Activated T-helper 2 cell treated with anti-CD3 and anti-CD28 coated beads, Interferon-gamma antibody, Interleukin-2, Interleukin-4, amounts not matched to agents 10 μg/mL and 5 μg/mL and 100 μg/mL, durations not matched to agents 14 hours and 24 hours and 36 hours (primary cell): ENCODE measurements at regions not wholly inside any gene's neighbourhood (a gene's known extent, or its start where the extent isn't known, plus 50 kb on each side); places are given as distances from the start of the nearest gene placed in this dataset.

Experiments used
- DNase-seq: peaks from one replicate; pipeline ENCODE4 v3.0.0; 2021; ENCODE audit warnings: low spot score
- H3K27ac Mint-ChIP-seq: one replicate; pipeline ENCODE4 v1.8.0; 2021; ENCODE audit warnings: mixed read lengths
- H3K27me3 Mint-ChIP-seq: one replicate; pipeline ENCODE4 v1.8.0; 2021; ENCODE audit warnings: low read depth, mixed read lengths
- H3K36me3 Mint-ChIP-seq: one replicate; pipeline ENCODE4 v1.8.0; 2021; ENCODE audit warnings: low read depth, mixed read lengths
- H3K4me1 Mint-ChIP-seq: one replicate; pipeline ENCODE4 v1.8.0; 2021; ENCODE audit warnings: low read depth, mixed read lengths
- H3K4me3 Mint-ChIP-seq: one replicate; pipeline ENCODE4 v1.8.0; 2021; ENCODE audit warnings: low read depth, mild to moderate bottlenecking, moderate library complexity, mixed read lengths
- H3K9me3 Mint-ChIP-seq: one replicate; pipeline ENCODE4 v1.8.0; 2021; ENCODE audit warnings: mixed read lengths
- intact Hi-C: fragments of 100-400 bp; cut with micrococcal nuclease; formaldehyde crosslinking; loops from one replicate; pipeline ENCODE4 v1.15.1; 2023

DNA sequence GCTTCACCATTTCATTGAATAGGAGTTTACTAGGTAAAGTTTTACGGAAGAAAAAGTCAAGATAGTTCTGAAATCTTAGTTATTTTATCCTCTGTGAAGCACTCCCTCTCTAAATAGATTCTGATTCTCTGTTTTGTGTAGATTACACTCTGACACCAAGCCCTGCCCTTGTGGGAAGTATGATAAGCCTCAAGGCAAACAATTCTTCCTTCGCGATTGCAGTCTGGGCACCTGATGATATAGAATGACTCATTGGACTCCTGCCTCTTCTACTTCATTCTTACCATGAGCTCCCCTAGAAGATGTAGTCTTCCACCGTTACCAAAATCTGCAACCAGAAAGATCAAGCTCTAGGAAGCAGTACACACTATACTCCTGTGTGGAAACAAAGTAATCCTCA lies 626.9 kb upstream of the PTGER4 start:
- no peaks in the 10 kb centered on the region for H3K36me3 Mint-ChIP-seq
- no peaks in the 10 kb centered on the region for H3K27me3 Mint-ChIP-seq
- peaks cover 6% of the 10 kb centered on the region for H3K4me1 Mint-ChIP-seq
- H3K4me3 Mint-ChIP-seq: no peak overlapping the region
- intact Hi-C loops: no loop called here
- no peak overlapping the region for H3K27ac Mint-ChIP-seq
- DNase-seq: no peak
- peaks cover under 1% of the 10 kb centered on the region for H3K9me3 Mint-ChIP-seq

DNA sequence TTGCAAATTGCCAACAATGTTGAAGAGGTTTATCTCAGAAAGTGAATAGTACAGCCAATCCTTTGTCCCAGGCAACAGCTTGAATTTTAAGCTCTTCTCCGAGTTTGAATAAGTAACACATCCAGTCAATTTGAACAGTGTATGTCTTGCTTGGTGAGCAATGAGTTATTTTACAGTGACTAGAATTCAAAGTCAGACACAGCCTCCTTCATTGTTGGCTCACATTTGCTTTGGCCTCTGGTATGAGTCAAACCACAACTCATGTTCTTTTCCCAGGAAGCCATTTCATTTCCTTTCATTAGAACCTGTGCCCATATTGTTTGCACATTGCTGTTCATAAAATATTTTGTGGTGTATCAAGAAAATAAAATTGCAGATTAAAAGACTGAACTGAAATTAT lies 622.0 kb upstream of the DAB2 start:
- Mint-ChIP-seq H3K36me3 (no peaks in the 10 kb centered on the region), H3K4me3 (no peak overlapping the region), H3K4me1 (peaks cover 12% of the 10 kb centered on the region), H3K27me3 (no peaks in the 10 kb centered on the region), H3K9me3 (peaks cover 11% of the 10 kb centered on the region), H3K27ac (no peak overlapping the region)
- intact Hi-C loops: no loop called here
- no peak for DNase-seq

DNA sequence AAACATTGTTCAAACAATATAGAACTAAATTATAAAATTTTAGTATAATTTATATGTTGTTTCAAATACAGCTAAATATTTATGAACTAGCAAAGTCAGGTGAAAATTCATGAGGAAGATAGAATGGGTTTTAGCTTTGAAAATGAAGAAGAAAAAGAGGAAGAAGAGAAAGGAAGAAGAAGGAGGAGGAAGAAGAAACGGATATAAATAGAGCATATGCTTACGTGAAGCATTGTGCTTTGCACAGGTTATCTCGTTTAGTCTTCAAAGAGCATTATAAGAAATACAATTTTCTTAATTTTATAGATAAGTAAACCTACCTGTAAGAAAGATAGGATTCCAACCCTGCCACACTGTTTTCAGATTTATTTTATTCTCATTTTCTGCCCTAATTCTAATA lies 620.6 kb upstream of the DAB2 start:
- Mint-ChIP-seq H3K36me3 (no peaks in the 10 kb centered on the region), H3K27me3 (no peaks in the 10 kb centered on the region), H3K4me3 (no peak overlapping the region), H3K4me1 (peaks cover 12% of the 10 kb centered on the region), H3K27ac (no peak overlapping the region), H3K9me3 (peaks cover 11% of the 10 kb centered on the region)
- intact Hi-C loops: no loop called here
- no peak for DNase-seq

DNA sequence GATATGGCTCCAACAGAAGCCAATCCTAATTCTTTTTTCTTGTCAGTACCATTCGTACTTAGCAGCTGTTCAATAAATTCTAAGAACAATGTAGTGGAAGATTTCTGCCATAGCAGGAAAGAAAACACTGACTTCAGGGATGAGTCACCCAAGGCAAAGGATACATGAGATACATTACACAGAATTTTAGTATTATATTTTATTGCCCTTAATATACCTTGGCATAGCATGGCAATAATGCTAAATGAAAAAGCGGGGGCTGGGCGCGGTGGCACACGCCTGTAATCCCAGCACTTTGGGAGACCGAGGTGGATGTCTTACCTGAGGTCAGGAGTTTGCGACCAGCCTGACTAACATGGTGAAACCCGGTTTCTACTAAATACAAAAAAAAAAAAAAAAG lies 619.1 kb upstream of the DAB2 start:
- Mint-ChIP-seq H3K4me3 (no peak overlapping the region), H3K9me3 (peaks cover 11% of the 10 kb centered on the region), H3K27ac (no peak overlapping the region), H3K27me3 (no peaks in the 10 kb centered on the region), H3K36me3 (no peaks in the 10 kb centered on the region), H3K4me1 (peaks cover 12% of the 10 kb centered on the region)
- intact Hi-C loops: no loop called here
- DNase-seq: no peak

DNA sequence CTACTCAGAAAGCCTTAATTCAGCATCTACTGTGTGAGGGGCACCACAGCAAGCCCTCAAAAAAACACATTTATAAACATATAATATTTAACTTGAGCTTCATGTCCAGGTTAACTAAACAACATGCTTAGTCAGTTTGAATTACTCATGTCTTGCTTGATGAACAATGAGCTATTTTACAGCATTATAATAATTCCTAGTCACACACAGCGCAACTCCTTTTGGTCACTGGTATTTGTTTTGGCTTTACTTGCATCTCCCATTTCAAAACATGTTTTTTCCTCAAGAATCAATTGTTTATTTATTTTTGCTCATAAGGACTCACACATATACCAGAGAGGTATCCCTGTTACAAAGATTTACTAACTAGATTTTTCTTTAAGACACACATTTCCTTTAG lies 616.7 kb upstream of the DAB2 start:
- Mint-ChIP-seq H3K36me3 (no peaks in the 10 kb centered on the region), H3K9me3 (peaks cover 3% of the 10 kb centered on the region), H3K4me1 (peaks cover 3% of the 10 kb centered on the region)

DNA sequence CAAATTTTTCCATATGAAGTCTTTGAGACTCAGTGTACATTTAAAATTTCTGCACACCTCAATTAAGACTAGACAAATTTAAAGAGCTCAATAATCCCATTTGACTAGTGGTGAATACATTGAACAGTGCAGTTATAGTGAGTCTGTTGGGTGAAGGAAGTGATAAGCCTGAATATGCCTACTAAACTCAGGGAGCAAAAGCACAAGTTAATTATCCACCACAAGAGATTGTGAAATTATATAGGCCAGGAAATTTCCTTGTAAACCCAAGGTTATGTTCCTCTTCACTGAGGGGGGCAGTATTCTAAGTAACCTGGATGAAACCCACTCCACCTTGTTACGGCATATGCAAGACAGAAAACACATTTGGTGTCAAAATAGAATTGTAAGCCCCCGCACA lies 612.9 kb upstream of the DAB2 start:
- H3K9me3 Mint-ChIP-seq: no peaks in the 10 kb centered on the region
- no peak for DNase-seq
- H3K27me3 Mint-ChIP-seq: no peaks in the 10 kb centered on the region
- H3K4me1 Mint-ChIP-seq: peaks cover 5% of the 10 kb centered on the region
- H3K4me3 Mint-ChIP-seq: no peak overlapping the region
- no peaks in the 10 kb centered on the region for H3K36me3 Mint-ChIP-seq
- no peak overlapping the region for H3K27ac Mint-ChIP-seq
- intact Hi-C loops: no loop called here

More for the DNA sequence above, 616.7 kb upstream of the DAB2 start:
- no peak overlapping the region for H3K4me3 Mint-ChIP-seq
- no peak for DNase-seq
- no peak overlapping the region for H3K27ac Mint-ChIP-seq
- no peaks in the 10 kb centered on the region for H3K27me3 Mint-ChIP-seq
- intact Hi-C loops: no loop called here

DNA sequence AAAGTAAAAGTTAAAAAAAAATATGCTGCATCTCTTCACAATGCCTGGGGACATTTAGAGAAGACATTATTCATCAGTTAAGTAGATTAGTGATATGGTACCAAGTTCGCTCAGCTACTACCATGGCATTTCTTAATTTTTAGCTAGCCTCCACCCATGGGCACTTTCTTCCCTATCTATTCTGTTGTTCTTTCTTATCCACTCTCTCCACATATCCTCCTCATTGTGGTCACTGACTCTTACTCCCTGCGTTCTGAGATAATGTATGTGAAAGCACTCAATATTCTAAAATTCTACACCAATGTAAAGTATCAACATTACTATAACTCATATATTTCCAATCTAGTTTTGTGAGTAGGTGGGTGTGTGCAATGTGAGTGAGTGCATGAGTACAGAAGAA lies 609.7 kb upstream of the DAB2 start:
- Mint-ChIP-seq H3K4me1 (peaks cover 8% of the 10 kb centered on the region), H3K27ac (no peak overlapping the region), H3K36me3 (no peaks in the 10 kb centered on the region), H3K9me3 (peaks cover 4% of the 10 kb centered on the region), H3K4me3 (no peak overlapping the region), H3K27me3 (no peaks in the 10 kb centered on the region)
- no peak for DNase-seq
- intact Hi-C loops: no loop called here

DNA sequence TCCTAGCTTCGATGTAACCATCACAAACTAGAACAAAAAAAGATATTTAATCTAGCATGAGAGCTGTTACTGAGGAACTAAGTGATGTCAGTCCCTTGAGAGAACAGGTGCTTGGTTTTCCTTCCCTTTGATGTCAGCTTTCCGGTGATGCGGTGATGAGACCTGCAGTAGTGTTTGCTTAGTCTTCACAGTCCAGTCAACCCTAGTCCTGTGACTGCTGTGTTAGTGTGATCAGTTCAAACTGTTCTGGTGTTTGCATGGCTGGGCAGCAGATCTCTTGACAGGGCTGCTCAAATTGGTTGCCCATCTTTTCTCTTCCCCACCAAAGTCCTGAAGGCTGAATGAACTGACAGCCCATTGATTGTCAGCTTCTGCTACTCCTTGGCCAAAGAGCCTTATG lies 608.6 kb upstream of the DAB2 start:
- Mint-ChIP-seq H3K9me3 (peaks cover 4% of the 10 kb centered on the region), H3K27ac (no peak overlapping the region), H3K4me1 (peaks cover 8% of the 10 kb centered on the region), H3K27me3 (no peaks in the 10 kb centered on the region), H3K4me3 (no peak overlapping the region), H3K36me3 (no peaks in the 10 kb centered on the region)
- DNase-seq: no peak
- intact Hi-C loops: no loop called here

DNA sequence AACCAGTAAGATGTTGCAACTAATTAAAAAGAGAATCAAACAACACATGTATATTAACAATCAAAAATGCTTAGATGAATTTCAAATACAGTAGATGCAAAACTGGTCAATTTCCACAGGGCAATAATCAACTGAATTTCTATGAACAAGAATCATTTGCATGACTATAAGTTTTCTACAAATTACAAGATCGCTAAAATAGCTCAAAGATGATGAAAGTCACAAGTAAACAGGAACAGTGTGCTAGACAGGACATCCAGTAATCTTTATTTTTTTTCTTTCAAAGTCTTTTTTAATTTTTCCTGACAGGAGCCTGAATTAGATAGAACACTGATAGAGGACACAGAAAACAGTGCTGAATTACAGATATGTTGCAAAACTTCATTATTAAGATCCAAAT lies 608.2 kb upstream of the DAB2 start:
- Mint-ChIP-seq H3K27me3 (no peaks in the 10 kb centered on the region), H3K27ac (no peak overlapping the region), H3K4me3 (no peak overlapping the region), H3K4me1 (peaks cover 8% of the 10 kb centered on the region), H3K9me3 (peaks cover 4% of the 10 kb centered on the region), H3K36me3 (no peaks in the 10 kb centered on the region)
- intact Hi-C loops: no loop called here
- DNase-seq: no peak

DNA sequence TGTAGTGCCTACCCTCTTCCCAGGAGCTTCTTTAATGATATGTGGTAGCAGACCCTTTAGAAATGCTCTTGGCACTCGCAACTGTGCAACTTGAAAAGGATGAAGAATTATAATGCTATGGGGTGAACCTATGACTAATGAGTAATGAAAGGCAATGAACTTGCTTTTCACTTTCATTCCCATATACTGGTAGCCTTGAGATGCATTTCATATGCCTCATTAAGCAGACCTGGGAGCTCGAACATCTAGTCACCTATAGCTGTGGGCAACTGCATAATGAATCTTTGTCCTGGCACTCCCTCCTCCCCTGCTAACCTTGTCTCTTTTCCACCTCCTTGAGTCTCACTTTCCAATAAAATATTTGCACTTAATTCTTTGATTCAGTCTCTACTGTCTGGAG lies 605.9 kb upstream of the DAB2 start:
- H3K4me1 Mint-ChIP-seq: peaks cover 8% of the 10 kb centered on the region
- H3K4me3 Mint-ChIP-seq: no peak overlapping the region
- H3K36me3 Mint-ChIP-seq: no peaks in the 10 kb centered on the region
- H3K27me3 Mint-ChIP-seq: no peaks in the 10 kb centered on the region
- peaks cover 4% of the 10 kb centered on the region for H3K9me3 Mint-ChIP-seq
- intact Hi-C loops: no loop called here
- DNase-seq: no peak
- no peak overlapping the region for H3K27ac Mint-ChIP-seq

DNA sequence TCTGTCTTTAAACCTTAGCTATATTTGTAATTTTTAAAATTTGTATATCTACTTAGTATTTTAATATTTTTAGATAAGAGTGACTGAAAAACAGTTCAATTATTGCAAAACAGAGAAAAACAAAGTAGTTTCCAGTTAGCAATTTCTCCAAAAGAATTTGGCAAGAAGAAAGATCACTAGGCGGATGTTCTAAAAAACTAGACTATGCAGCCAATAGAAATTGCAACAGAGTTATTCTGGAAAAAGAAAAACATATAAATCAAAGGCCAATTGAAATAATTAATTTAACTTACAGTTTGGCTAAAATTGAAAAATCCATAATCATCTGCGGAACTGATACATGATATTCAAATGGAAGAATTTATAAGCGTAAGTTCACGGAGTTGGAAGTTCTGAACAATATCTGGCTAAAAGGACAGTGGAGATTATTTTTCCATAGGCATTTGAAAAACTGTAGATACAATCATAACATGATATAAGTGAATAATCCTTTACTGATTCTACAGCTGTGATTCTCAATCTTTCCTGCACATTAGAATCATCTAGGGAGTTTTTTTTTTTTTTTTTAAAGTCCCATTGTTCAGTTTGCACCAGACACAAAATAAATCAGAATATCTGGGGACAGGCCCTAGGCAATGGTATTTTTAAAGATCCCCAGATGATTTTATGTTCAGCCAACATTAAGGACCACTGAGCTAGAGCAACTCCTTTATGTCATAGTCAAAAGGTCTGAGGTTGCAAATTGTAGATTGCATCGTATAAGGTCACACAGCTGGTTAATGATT lies 605.1 kb upstream of the DAB2 start:
- intact Hi-C loops: no loop called here
- no peak overlapping the region for H3K4me3 Mint-ChIP-seq
- H3K4me1 Mint-ChIP-seq: peaks cover 8% of the 10 kb centered on the region

DNA sequence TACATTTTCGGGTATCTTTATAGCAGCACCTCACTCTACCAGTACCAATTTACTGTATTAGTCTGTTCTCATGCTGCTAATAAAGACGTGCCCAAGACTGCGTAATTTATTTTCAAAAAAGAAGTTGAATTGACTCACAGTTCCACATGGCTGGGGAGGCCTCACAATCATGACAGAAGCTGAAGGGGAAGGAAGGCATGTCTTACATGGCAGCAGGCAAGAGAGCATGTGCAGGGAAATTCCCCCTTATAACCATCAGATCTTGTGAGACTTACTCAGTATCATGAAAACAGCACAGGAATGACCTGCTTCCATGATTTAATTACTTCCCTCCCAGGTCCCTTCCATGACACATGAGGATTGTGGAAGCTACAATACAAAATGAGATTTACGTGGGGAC lies 602.6 kb upstream of the DAB2 start:
- no peak overlapping the region for H3K27ac Mint-ChIP-seq
- H3K9me3 Mint-ChIP-seq: peaks cover 15% of the 10 kb centered on the region
- no peak overlapping the region for H3K4me3 Mint-ChIP-seq
- no peak for DNase-seq
- intact Hi-C loops: no loop called here
- peaks cover 3% of the 10 kb centered on the region for H3K4me1 Mint-ChIP-seq
- no peaks in the 10 kb centered on the region for H3K27me3 Mint-ChIP-seq
- no peaks in the 10 kb centered on the region for H3K36me3 Mint-ChIP-seq

More for the DNA sequence above, 605.1 kb upstream of the DAB2 start:
- no peaks in the 10 kb centered on the region for H3K36me3 Mint-ChIP-seq
- no peaks in the 10 kb centered on the region for H3K27me3 Mint-ChIP-seq
- DNase-seq: no peak
- H3K27ac Mint-ChIP-seq: no peak overlapping the region
- H3K9me3 Mint-ChIP-seq: peaks cover 4% of the 10 kb centered on the region

DNA sequence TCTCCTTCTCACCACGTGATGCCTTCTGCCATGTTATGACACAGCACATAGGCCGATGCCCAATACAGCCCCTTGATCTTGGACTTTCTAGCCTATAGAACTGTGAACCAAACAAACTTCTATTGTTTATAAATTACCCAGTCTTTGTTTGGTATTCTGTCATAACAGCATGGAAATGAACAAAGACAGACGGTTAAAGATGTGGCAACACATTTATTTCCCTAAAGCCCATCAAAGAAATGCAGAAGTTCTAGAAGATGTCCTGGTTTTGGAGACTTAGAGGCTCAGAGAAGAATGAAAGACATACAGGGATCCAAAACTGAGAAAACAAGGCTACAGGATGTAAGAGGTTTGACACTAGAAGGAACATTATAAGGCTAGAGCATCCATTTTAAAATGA lies 600.8 kb upstream of the DAB2 start:
- Mint-ChIP-seq H3K4me3 (no peak overlapping the region), H3K27ac (no peak overlapping the region), H3K36me3 (no peaks in the 10 kb centered on the region), H3K9me3 (peaks cover 14% of the 10 kb centered on the region), H3K4me1 (peaks cover 4% of the 10 kb centered on the region), H3K27me3 (no peaks in the 10 kb centered on the region)
- intact Hi-C loops: no loop called here
- DNase-seq: no peak

DNA sequence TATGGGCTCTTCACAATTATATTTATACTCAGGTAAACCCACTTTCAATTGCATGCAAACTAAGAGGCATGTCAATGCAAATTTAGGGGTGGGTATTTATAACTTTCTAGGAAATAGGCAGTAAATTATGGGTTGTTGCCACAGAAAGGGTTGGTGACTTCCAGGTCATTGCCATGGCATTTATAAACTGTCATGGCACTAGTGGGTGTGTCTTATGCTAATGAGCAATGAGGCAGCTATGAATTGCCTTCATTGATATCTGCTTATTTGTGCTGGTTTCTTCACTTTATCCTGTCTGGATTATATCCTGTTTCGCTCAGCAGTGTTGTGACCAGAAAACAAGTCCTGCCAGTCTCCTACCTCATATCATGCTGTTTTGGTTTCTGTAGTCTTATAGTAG lies 597.3 kb upstream of the DAB2 start:
- Mint-ChIP-seq H3K9me3 (peaks cover 19% of the 10 kb centered on the region), H3K36me3 (no peaks in the 10 kb centered on the region), H3K4me1 (peaks cover 1% of the 10 kb centered on the region), H3K27me3 (peaks cover 5% of the 10 kb centered on the region), H3K27ac (no peak overlapping the region), H3K4me3 (no peak overlapping the region)
- intact Hi-C loops: no loop called here
- DNase-seq: no peak
